HG03469 (cell line): ENCODE measurements at regions not wholly inside any gene's neighbourhood (a gene's known extent, or its start where the extent isn't known, plus 50 kb on each side); places are given as distances from the start of the nearest gene placed in this dataset.
"Not testable (repeated sequence)": the region's sequence is repeated elsewhere in the genome, so short reads cannot be mapped to it uniquely, and the experiment has no call there.

Experiments
- ATAC-seq: cut with Tn5 transposase; IDR thresholded peaks from one replicate; pipeline ENCODE4 v1.9.1; 2021; ENCODE audit warnings: mild to moderate bottlenecking, moderate library complexity, moderate number of reproducible peaks; ENCODE audit not compliant: unreplicated experiment

GRCh38 chr12:13570005-13570694 is 373.6 kb downstream of the EMP1 start:
- no peak for ATAC-seq

- no peak for ATAC-seq
Measured at GRCh38 chr12:13566292-13566691, 369.8 kb downstream of the EMP1 start.

- ATAC-seq = no peak
Measured at GRCh38 chr12:13564266-13564810, 367.8 kb downstream of the EMP1 start.

- no peak for ATAC-seq
Measured at GRCh38 chr12:13563743-13564125, 367.2 kb downstream of the EMP1 start.

- ATAC-seq = no peak
Measured at GRCh38 chr12:13562915-13563742, 366.6 kb downstream of the EMP1 start.

- ATAC-seq = no peak
Measured at GRCh38 chr12:13561923-13562322, 365.4 kb downstream of the EMP1 start.

- ATAC-seq = no peak
Measured at GRCh38 chr12:13559318-13559978, 362.9 kb downstream of the EMP1 start.

GRCh38 chr12:13552830-13553229 is 356.3 kb downstream of the EMP1 start:
- ATAC-seq = no peak

- no peak for ATAC-seq
Measured at GRCh38 chr12:13547283-13547682, 350.8 kb downstream of the EMP1 start.

- no peak for ATAC-seq
Measured at GRCh38 chr12:13546231-13546630, 349.7 kb downstream of the EMP1 start.

- no peak for ATAC-seq
Measured at GRCh38 chr12:13539051-13539450, 342.5 kb downstream of the EMP1 start.

GRCh38 chr12:13538136-13538535 is 341.6 kb downstream of the EMP1 start:
- no peak for ATAC-seq

GRCh38 chr12:13537623-13538022 is 341.1 kb downstream of the EMP1 start:
- peak; percentile 44 for ATAC-seq

GRCh38 chr12:13536219-13536910 is 339.8 kb downstream of the EMP1 start:
- ATAC-seq = peak; percentile 96

GRCh38 chr12:13534645-13535398 is 338.3 kb downstream of the EMP1 start:
- no peak for ATAC-seq

GRCh38 chr12:13534242-13534641 is 337.7 kb downstream of the EMP1 start:
- no peak for ATAC-seq

- ATAC-seq = no peak
Measured at GRCh38 chr12:13530966-13531365, 334.4 kb downstream of the EMP1 start.

GRCh38 chr12:13526185-13526921 is 329.8 kb downstream of the EMP1 start:
- not testable (repeated sequence) for ATAC-seq

GRCh38 chr12:13523536-13524307 is 327.2 kb downstream of the EMP1 start:
- no peak for ATAC-seq
